ENCODE measurements at regions not wholly inside any gene's neighbourhood (a gene's known extent, or its start where the extent isn't known, plus 50 kb on each side); places are given as distances from the start of the nearest gene placed in this dataset.
"Not testable (repeated sequence)": the region's sequence is repeated elsewhere in the genome, so short reads cannot be mapped to it uniquely, and the experiment has no call there.

DNA sequence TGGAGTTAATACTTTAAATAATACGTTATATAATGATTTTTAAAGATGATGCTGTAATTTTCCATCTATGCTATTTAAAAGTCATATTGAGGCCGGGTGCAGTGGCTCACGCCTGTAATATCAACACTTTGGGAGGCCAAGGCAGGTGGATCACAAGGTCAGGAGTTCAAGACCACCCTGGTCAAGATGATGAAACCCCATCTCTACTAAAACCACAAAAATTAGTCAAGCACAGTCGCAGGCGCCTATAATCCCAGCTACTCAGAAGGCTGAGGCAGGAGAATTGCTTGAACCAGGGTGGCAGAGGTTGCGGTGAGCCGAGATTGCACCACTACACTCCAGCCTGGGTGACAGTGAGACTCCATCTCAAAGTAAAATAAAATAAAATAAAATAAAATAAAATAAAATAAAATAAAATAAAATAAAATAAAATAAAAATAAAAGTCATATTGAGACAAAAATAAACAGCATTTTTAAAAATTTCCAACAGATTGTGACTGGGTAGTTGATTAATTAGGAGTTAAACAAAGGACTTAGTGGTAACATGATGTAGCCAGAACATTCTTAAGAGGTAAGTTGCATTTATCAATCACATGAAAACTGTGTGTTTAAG lies 73.1 kb upstream of the SEM1 start:
- TF ChIP-seq, protein P1, sequence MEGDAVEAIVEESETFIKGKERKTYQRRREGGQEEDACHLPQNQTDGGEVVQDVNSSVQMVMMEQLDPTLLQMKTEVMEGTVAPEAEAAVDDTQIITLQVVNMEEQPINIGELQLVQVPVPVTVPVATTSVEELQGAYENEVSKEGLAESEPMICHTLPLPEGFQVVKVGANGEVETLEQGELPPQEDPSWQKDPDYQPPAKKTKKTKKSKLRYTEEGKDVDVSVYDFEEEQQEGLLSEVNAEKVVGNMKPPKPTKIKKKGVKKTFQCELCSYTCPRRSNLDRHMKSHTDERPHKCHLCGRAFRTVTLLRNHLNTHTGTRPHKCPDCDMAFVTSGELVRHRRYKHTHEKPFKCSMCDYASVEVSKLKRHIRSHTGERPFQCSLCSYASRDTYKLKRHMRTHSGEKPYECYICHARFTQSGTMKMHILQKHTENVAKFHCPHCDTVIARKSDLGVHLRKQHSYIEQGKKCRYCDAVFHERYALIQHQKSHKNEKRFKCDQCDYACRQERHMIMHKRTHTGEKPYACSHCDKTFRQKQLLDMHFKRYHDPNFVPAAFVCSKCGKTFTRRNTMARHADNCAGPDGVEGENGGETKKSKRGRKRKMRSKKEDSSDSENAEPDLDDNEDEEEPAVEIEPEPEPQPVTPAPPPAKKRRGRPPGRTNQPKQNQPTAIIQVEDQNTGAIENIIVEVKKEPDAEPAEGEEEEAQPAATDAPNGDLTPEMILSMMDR (conservative IDR thresholded peaks at IDR 0.05) = not testable (repeated sequence)
- TF ChIP-seq ZFX (IDR thresholded peaks at IDR 0.05) = not testable (repeated sequence)

All from C4-2B (cell line).